IMR-90 (cell line): ENCODE measurements at regions not wholly inside any gene's neighbourhood (a gene's known extent, or its start where the extent isn't known, plus 50 kb on each side); places are given as distances from the start of the nearest gene placed in this dataset.

Experiments used
- ATAC-seq: fragments of 200-7000 bp; cut with Tn5 transposase; 2 replicates; pipeline ENCODE4 v1.9.1; 2020; ENCODE audit warnings: low read depth, mild to moderate bottlenecking, moderate library complexity
- BruUV-seq: library from RNA; stranded (reverse); fragments of 400-500 nt; replicated peaks from 2 replicates; lab custom pipeline; 2021; lab: Mats Ljungman, UMichigan
- CTCF ChIA-PET: fragments of 300-600 bp; formaldehyde crosslinking; extraction: SDS; loops from one replicate; lab custom pipeline; 2021; ENCODE audit warnings: antibody characterized with exemption; lab: Yijun Ruan, JAX
- POLR2A ChIA-PET: fragments of 300-600 bp; sonication (Branson Sonifier 250); formaldehyde crosslinking; loops from one replicate; lab custom pipeline; 2022; ENCODE audit warnings: antibody characterized with exemption; ENCODE audit not compliant: unreplicated experiment; lab: Charles Lee
- DNase-seq: peaks from one replicate; pipeline ENCODE4 v3.0.0; 2013
- H2AFZ ChIP-seq: replicated peaks from 2 replicates; pipeline ENCODE3; 2013; ENCODE audit warnings: low read length, mild to moderate bottlenecking; ENCODE audit not compliant: poor library complexity
- H2AK5ac ChIP-seq: 2 replicates; pipeline ENCODE4 v1.6.1; 2013; ENCODE audit warnings: low read depth, low read length, inconsistent platforms
- H2AK9ac ChIP-seq: replicated peaks from 2 replicates; pipeline ENCODE3; 2013; ENCODE audit warnings: mild to moderate bottlenecking, low read depth, low read length, moderate library complexity; ENCODE audit not compliant: poor library complexity
- H2BK120ac ChIP-seq: 2 replicates; pipeline ENCODE4 v1.6.1; 2013; ENCODE audit warnings: low read depth, low read length, inconsistent platforms
- H2BK15ac ChIP-seq: 3 replicates; pipeline ENCODE4 v1.6.1; 2013; ENCODE audit warnings: low read depth, low read length, inconsistent platforms
- H2BK20ac ChIP-seq: 2 replicates; pipeline ENCODE4 v1.6.1; 2013; ENCODE audit warnings: low read depth, mild to moderate bottlenecking, inconsistent platforms, low read length, moderate library complexity
- H2BK5ac ChIP-seq: 2 replicates; pipeline ENCODE4 v1.6.1; 2013; ENCODE audit warnings: mild to moderate bottlenecking, low read depth, low read length, inconsistent platforms; ENCODE audit not compliant: poor library complexity, severe bottlenecking
- H3K14ac ChIP-seq: replicated peaks from 2 replicates; pipeline ENCODE4 v1.6.1; 2013; ENCODE audit warnings: low read depth, low read length, inconsistent platforms
- H3K18ac ChIP-seq: 2 replicates; pipeline ENCODE4 v1.6.1; 2013; ENCODE audit warnings: low read depth, low read length, control low read depth
- H3K23ac ChIP-seq: 2 replicates; pipeline ENCODE4 v1.6.1; 2013; ENCODE audit warnings: low read depth, low read length, inconsistent platforms
- H3K27ac ChIP-seq: 2 replicates; pipeline ENCODE4 v1.5.1; 2013; ENCODE audit warnings: mild to moderate bottlenecking, control low read depth, low read length; ENCODE audit not compliant: insufficient read depth
- H3K27me3 ChIP-seq: 2 replicates; pipeline ENCODE4 v1.6.1; 2013; ENCODE audit warnings: low read length; ENCODE audit not compliant: control insufficient read depth, insufficient read depth
- H3K36me3 ChIP-seq: 2 replicates; pipeline ENCODE4 v1.6.1; 2013; ENCODE audit warnings: low read length, mixed read lengths; ENCODE audit not compliant: control insufficient read depth, insufficient read depth
- H3K4ac ChIP-seq: 2 replicates; pipeline ENCODE4 v1.6.1; 2013; ENCODE audit warnings: low read depth, low read length, inconsistent platforms
- H3K4me1 ChIP-seq: 2 replicates; pipeline ENCODE4 v1.6.1; 2013; ENCODE audit warnings: low read length, mixed read lengths; ENCODE audit not compliant: control insufficient read depth, insufficient read depth
- H3K4me2 ChIP-seq: 2 replicates; pipeline ENCODE4 v1.6.1; 2013; ENCODE audit warnings: low read depth, mild to moderate bottlenecking, control low read depth, low read length, moderate library complexity
- H3K4me3 ChIP-seq: 2 replicates; pipeline ENCODE4 v1.5.1; 2013; ENCODE audit warnings: low read depth, mild to moderate bottlenecking, control low read depth, low read length, moderate library complexity; ENCODE audit not compliant: insufficient read depth
- H3K56ac ChIP-seq: 2 replicates; pipeline ENCODE4 v1.6.1; 2013; ENCODE audit warnings: low read length, inconsistent platforms; ENCODE audit not compliant: insufficient read depth; ENCODE audit errors: extremely low read depth
- H3K79me1 ChIP-seq, 2 experiments: 2 replicates each; pipeline ENCODE4 v1.6.1; 2013; ENCODE audit warnings: low read length in 2 of 2, inconsistent platforms in 1 of 2, low read depth in 1 of 2
- H3K9ac ChIP-seq: 2 replicates; pipeline ENCODE4 v1.6.1; 2013; ENCODE audit warnings: low read depth, low read length, control low read depth
- H3K9me1 ChIP-seq: 2 replicates; pipeline ENCODE4 v1.6.1; 2013; ENCODE audit warnings: low read length, inconsistent platforms; ENCODE audit not compliant: insufficient read depth
- H3K9me3 ChIP-seq: 2 replicates; pipeline ENCODE4 v1.6.1; 2013; ENCODE audit warnings: low read length; ENCODE audit not compliant: control insufficient read depth, insufficient read depth
- H4K20me1 ChIP-seq: 2 replicates; pipeline ENCODE4 v1.6.1; 2013; ENCODE audit warnings: low read length, inconsistent platforms; ENCODE audit not compliant: insufficient read depth
- H4K5ac ChIP-seq: 2 replicates; pipeline ENCODE4 v1.6.1; 2013; ENCODE audit warnings: mild to moderate bottlenecking, low read depth, low read length, control low read depth
- H4K8ac ChIP-seq, 2 experiments: 2 replicates each; pipeline ENCODE4 v1.6.1; 2013; ENCODE audit warnings: low read depth in 2 of 2, low read length in 2 of 2, control low read depth in 1 of 2, inconsistent platforms in 1 of 2
- H4K91ac ChIP-seq: 2 replicates; pipeline ENCODE4 v1.6.1; 2013; ENCODE audit warnings: low read depth, low read length, inconsistent platforms; ENCODE audit not compliant: insufficient read depth
- BHLHE40 ChIP-seq: fragments of 150-350 bp; IDR thresholded peaks from 2 replicates; pipeline ENCODE4 v1.6.1; 2016; ENCODE audit warnings: mild to moderate bottlenecking, low read depth, low read length
- CEBPB ChIP-seq: IDR thresholded peaks from 2 replicates; pipeline ENCODE4 v1.6.1; 2012; ENCODE audit warnings: low read depth, low read length, improper control_type of control experiment
- ELK1 ChIP-seq: fragments of 150-350 bp; IDR thresholded peaks from 2 replicates; pipeline ENCODE4 v1.6.1; 2016; ENCODE audit warnings: low read depth, mild to moderate bottlenecking, low read length, moderate library complexity, borderline replicate concordance
- FOS ChIP-seq: fragments of 150-350 bp; IDR thresholded peaks from 2 replicates; pipeline ENCODE4 v1.6.1; 2016; ENCODE audit warnings: low read depth, low read length
- MAZ ChIP-seq: IDR thresholded peaks from 2 replicates; pipeline ENCODE4 v1.6.1; 2012; ENCODE audit warnings: low read depth, mild to moderate bottlenecking, low read length, improper control_type of control experiment, moderate library complexity, borderline replicate concordance
- MXI1 ChIP-seq: IDR thresholded peaks from 2 replicates; pipeline ENCODE4 v1.6.1; 2012; ENCODE audit warnings: low read depth, mild to moderate bottlenecking, low read length, moderate library complexity, borderline replicate concordance
- NFE2L2 ChIP-seq: fragments of 150-350 bp; IDR thresholded peaks from 2 replicates; pipeline ENCODE4 v1.6.1; 2016; ENCODE audit warnings: low read depth, mild to moderate bottlenecking, low read length
- POLR2A ChIP-seq: IDR thresholded peaks from 2 replicates; pipeline ENCODE4 v1.6.1; 2012; ENCODE audit warnings: mild to moderate bottlenecking, low read depth, low read length
- RCOR1 ChIP-seq: IDR thresholded peaks from 2 replicates; pipeline ENCODE4 v1.6.1; 2012; ENCODE audit warnings: mild to moderate bottlenecking, low read length, improper control_type of control experiment; ENCODE audit not compliant: insufficient replicate concordance
- RFX5 ChIP-seq: IDR thresholded peaks from 2 replicates; pipeline ENCODE4 v1.8.0; 2012; ENCODE audit warnings: low read depth, mild to moderate bottlenecking, low read length, moderate library complexity
- WGBS, 2 experiments: methylation state at CpG; one replicate each; pipeline versions ENCODE4 v1.1.5 to v1.1.7; 2013; ENCODE audit warnings: missing lambda C conversion rate in 2 of 2; ENCODE audit not compliant: insufficient read length in 1 of 2; ENCODE audit errors: extremely low coverage in 2 of 2; 5-methylcytosine and 5-hydroxymethylcytosine counted together
- dilution Hi-C: fragments of 300-500 bp; cut with HindIII; formaldehyde crosslinking; loops from one replicate; pipeline ENCODE4 v1.14.3; 2018; ENCODE audit warnings: low sequenced_read_pairs; ENCODE audit not compliant: unreplicated experiment
- in situ Hi-C: fragments of 300-500 bp; cut with MboI; formaldehyde crosslinking; loops from 3 replicates; pipeline ENCODE4 v1.14.3; 2019; ENCODE audit warnings: low sequenced_read_pairs, inconsistent platforms, mixed read lengths
- intact Hi-C: fragments of 100-400 bp; cut with micrococcal nuclease; formaldehyde crosslinking; loops from 2 replicates; pipeline ENCODE4 v1.10.0; 2022
- TF ChIP-seq, protein P1 (sequence below): fragments of 150-350 bp; IDR thresholded peaks from 2 replicates; pipeline ENCODE4 v1.6.1; 2017; ENCODE audit warnings: mild to moderate bottlenecking, antibody characterized with exemption, low read length, low read depth

DNA sequence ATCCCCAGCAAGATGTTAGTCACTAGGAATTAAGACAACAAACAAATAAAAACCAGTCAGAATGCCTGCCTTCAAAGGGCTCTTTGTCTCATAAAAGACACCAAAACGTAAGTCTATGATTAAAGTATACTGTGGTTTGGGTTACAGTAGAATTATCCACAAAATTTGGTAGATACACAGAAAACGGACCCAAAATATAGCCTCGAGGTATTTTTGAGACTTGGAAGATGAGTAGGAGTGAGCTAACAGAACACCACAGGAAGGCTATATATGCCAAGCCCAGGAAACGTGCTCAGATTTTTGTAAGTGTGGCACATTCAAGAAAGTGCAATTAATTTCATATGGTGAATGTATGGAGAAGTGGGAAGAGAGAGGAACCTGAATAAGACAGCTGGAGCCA lies 831.4 kb downstream of the CDH11 start:
- in situ Hi-C loops: no loop called here
- Histone ChIP-seq H3K27ac (no peak overlapping the region), H3K18ac (no peak overlapping the region), H3K56ac (no peak overlapping the region), H3K36me3 (no peaks in the 10 kb centered on the region), H3K4me2 (no peak overlapping the region), H4K8ac (no peak overlapping the region), H2BK15ac (no peak overlapping the region), H3K4me3 (no peak overlapping the region), H3K23ac (no peak overlapping the region), H3K4me1 (no peaks in the 10 kb centered on the region), H2AK5ac (no peak overlapping the region), H3K9me3 (no peaks in the 10 kb centered on the region), H2AFZ (no peak overlapping the region), H2BK120ac (no peak overlapping the region), H4K91ac (no peak overlapping the region), H3K4ac (no peak overlapping the region), H2AK9ac (no peak overlapping the region), H3K27me3 (no peaks in the 10 kb centered on the region), H4K5ac (no peak overlapping the region), H2BK20ac (no peak overlapping the region), H3K14ac (no peak overlapping the region), H3K9ac (no peak overlapping the region), H4K20me1 (no peaks in the 10 kb centered on the region), H2BK5ac (no peak overlapping the region), H3K79me1 (no peaks in the 10 kb centered on the region), H3K9me1 (no peaks in the 10 kb centered on the region)
- dilution Hi-C loops: no loop called here
- no TSS peak for BruUV-seq
- intact Hi-C loops: no loop called here
- TF ChIP-seq RCOR1: no peak
- no peak for TF ChIP-seq MAZ
- no peak for TF ChIP-seq NFE2L2
- no peak for TF ChIP-seq MXI1
- TF ChIP-seq BHLHE40: no peak
- TF ChIP-seq, protein P1, sequence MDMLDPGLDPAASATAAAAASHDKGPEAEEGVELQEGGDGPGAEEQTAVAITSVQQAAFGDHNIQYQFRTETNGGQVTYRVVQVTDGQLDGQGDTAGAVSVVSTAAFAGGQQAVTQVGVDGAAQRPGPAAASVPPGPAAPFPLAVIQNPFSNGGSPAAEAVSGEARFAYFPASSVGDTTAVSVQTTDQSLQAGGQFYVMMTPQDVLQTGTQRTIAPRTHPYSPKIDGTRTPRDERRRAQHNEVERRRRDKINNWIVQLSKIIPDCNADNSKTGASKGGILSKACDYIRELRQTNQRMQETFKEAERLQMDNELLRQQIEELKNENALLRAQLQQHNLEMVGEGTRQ: no peak
- TF ChIP-seq POLR2A: no peak
- no peak for TF ChIP-seq RFX5
- no peak for TF ChIP-seq CEBPB
- no peak for TF ChIP-seq ELK1
- no peak for TF ChIP-seq FOS
- CTCF ChIA-PET: no interaction called here
- ATAC-seq (no peak), DNase-seq (no peak)
- POLR2A ChIA-PET: no interaction called here
- WGBS, 2 experiments: 83% methylated on average over 1 of the region's 4 CpGs; no CpG with 5 or more reads in 1 of the 2 experiments
